ENCODE measurements at regions not wholly inside any gene's neighbourhood (a gene's known extent, or its start where the extent isn't known, plus 50 kb on each side); places are given as distances from the start of the nearest gene placed in this dataset.
"Not testable (repeated sequence)": the region's sequence is repeated elsewhere in the genome, so short reads cannot be mapped to it uniquely, and the experiment has no call there.

GRCh38 chr2:145374165-145374564, 854.2 kb upstream of the ZEB2 start:
- H3K9me3 ChIP-seq (replicated peaks; ENCODE audit: control insufficient read depth, low read depth, low read length), result no peaks in the 10 kb centered on the region
- H3K4me1 ChIP-seq (ENCODE audit: control insufficient read depth, insufficient read depth, low read length), result no peaks in the 10 kb centered on the region
- no peaks in the 10 kb centered on the region for H3K27me3 ChIP-seq (ENCODE audit: control insufficient read depth, insufficient read depth, low read length)
- no peak overlapping the region for H3K4me3 ChIP-seq (ENCODE audit: low read length)
- H3K36me3 ChIP-seq (ENCODE audit: control insufficient read depth, insufficient read depth, low read length), result no peaks in the 10 kb centered on the region
- no peak for DNase-seq
- no peak overlapping the region for H3K27ac ChIP-seq (ENCODE audit: low read length)

GRCh38 chr2:145367334-145367733, 847.4 kb upstream of the ZEB2 start:
- H3K4me1 ChIP-seq (ENCODE audit: control insufficient read depth, insufficient read depth, low read length); H3K4me3 ChIP-seq (ENCODE audit: low read length); H3K27me3 ChIP-seq (ENCODE audit: control insufficient read depth, insufficient read depth, low read length); H3K36me3 ChIP-seq (ENCODE audit: control insufficient read depth, insufficient read depth, low read length); DNase-seq; H3K9me3 ChIP-seq (replicated peaks; ENCODE audit: control insufficient read depth, low read depth, low read length); H3K27ac ChIP-seq (ENCODE audit: low read length): not testable (repeated sequence)
- no CpG with 5 or more reads among the region's 3 CpGs for WGBS (ENCODE audit: insufficient coverage)

- Histone ChIP-seq H3K27ac (ENCODE audit: low read length) (no peak overlapping the region), H3K36me3 (ENCODE audit: control insufficient read depth, insufficient read depth, low read length) (no peaks in the 10 kb centered on the region), H3K9me3 (replicated peaks; ENCODE audit: control insufficient read depth, low read depth, low read length) (no peaks in the 10 kb centered on the region), H3K27me3 (ENCODE audit: control insufficient read depth, insufficient read depth, low read length) (no peaks in the 10 kb centered on the region), H3K4me3 (ENCODE audit: low read length) (no peak overlapping the region), H3K4me1 (ENCODE audit: control insufficient read depth, insufficient read depth, low read length) (no peaks in the 10 kb centered on the region)
- DNase-seq, result no peak
These were observed 846.4 kb upstream of the ZEB2 start for GRCh38 chr2:145366341-145366740.

DNA sequence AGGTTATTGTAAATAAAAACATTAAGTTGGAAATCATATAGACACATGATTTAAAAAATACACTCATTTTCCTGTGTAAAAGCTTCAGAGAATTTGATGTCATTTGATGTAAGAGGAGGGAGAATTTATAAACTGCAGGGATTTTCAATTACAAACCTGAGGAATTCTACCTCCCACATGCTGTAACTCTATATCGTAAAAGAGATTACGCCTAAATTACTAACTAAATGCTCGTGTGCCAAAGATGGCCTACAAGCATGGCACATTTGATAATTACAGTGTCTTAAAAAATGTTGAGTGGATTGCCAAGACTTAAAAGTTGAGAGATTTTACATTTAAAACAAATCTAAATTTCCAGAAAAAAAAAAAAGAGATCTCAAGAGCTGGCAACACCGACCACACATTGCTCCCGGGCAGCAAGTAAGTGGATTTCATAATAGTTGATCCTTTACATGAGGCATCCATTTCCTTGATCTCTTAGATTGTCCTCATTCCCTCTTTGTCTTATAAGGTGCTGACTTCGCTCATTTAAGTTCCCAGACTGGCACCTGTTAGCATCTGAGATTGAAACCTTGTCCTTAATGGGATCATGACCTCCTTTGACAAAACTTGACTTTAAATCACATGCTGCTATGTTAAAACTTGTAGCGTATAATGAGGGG, 840.3 kb upstream of the ZEB2 start:
- no peaks in the 10 kb centered on the region for H3K4me1 ChIP-seq (ENCODE audit: control insufficient read depth, insufficient read depth, low read length)
- no peak overlapping the region for H3K27ac ChIP-seq (ENCODE audit: low read length)
- H3K36me3 ChIP-seq (ENCODE audit: control insufficient read depth, insufficient read depth, low read length), result no peaks in the 10 kb centered on the region
- no peaks in the 10 kb centered on the region for H3K27me3 ChIP-seq (ENCODE audit: control insufficient read depth, insufficient read depth, low read length)
- H3K9me3 ChIP-seq (replicated peaks; ENCODE audit: control insufficient read depth, low read depth, low read length), result no peaks in the 10 kb centered on the region
- WGBS (ENCODE audit: insufficient coverage), result 100% methylated on average over 1 of the region's 7 CpGs
- no peak for DNase-seq
- H3K4me3 ChIP-seq (ENCODE audit: low read length), result no peak overlapping the region

- no peaks in the 10 kb centered on the region for H3K9me3 ChIP-seq (replicated peaks; ENCODE audit: control insufficient read depth, low read depth, low read length)
- no peaks in the 10 kb centered on the region for H3K4me1 ChIP-seq (ENCODE audit: control insufficient read depth, insufficient read depth, low read length)
- no peak overlapping the region for H3K27ac ChIP-seq (ENCODE audit: low read length)
- no peak overlapping the region for H3K4me3 ChIP-seq (ENCODE audit: low read length)
- H3K27me3 ChIP-seq (ENCODE audit: control insufficient read depth, insufficient read depth, low read length), result no peaks in the 10 kb centered on the region
- H3K36me3 ChIP-seq (ENCODE audit: control insufficient read depth, insufficient read depth, low read length), result no peaks in the 10 kb centered on the region
- no CpG with 5 or more reads among the region's 3 CpGs for WGBS (ENCODE audit: insufficient coverage)
- no peak for DNase-seq
These were observed 839.6 kb upstream of the ZEB2 start for GRCh38 chr2:145359561-145359960.

DNA sequence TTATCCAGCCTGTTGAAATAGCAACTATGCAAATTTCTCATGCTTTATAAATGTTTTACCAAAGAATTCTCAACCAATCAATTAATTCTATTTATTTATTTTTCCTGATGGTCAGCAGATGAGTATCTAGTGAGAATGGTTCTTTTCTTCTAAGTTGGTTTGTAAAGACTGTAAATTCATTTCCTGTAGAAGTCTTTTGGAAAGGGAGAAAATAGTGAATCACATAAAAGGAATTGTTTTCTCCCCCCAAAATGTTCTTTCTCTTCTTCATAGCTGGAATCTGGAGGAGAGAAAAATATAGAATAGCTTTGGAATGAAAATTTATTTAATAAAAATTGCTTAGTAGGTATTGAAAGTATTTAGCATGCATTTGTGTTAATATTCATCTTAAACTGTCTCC, 836.1 kb upstream of the ZEB2 start:
- H3K27me3 ChIP-seq (ENCODE audit: control insufficient read depth, insufficient read depth, low read length), result no peaks in the 10 kb centered on the region
- DNase-seq, result no peak
- H3K36me3 ChIP-seq (ENCODE audit: control insufficient read depth, insufficient read depth, low read length), result no peaks in the 10 kb centered on the region
- H3K27ac ChIP-seq (ENCODE audit: low read length), result no peak overlapping the region
- H3K4me1 ChIP-seq (ENCODE audit: control insufficient read depth, insufficient read depth, low read length), result no peaks in the 10 kb centered on the region
- no peak overlapping the region for H3K4me3 ChIP-seq (ENCODE audit: low read length)
- no peaks in the 10 kb centered on the region for H3K9me3 ChIP-seq (replicated peaks; ENCODE audit: control insufficient read depth, low read depth, low read length)

- no peak for DNase-seq
- H3K27me3 ChIP-seq (ENCODE audit: control insufficient read depth, insufficient read depth, low read length), result no peaks in the 10 kb centered on the region
- H3K4me1 ChIP-seq (ENCODE audit: control insufficient read depth, insufficient read depth, low read length), result no peaks in the 10 kb centered on the region
- no peaks in the 10 kb centered on the region for H3K36me3 ChIP-seq (ENCODE audit: control insufficient read depth, insufficient read depth, low read length)
- no peak overlapping the region for H3K27ac ChIP-seq (ENCODE audit: low read length)
- H3K9me3 ChIP-seq (replicated peaks; ENCODE audit: control insufficient read depth, low read depth, low read length), result no peaks in the 10 kb centered on the region
- H3K4me3 ChIP-seq (ENCODE audit: low read length), result no peak overlapping the region
- WGBS (ENCODE audit: insufficient coverage), result 60% methylated on average over 1 of the region's 5 CpGs
These were observed 832.6 kb upstream of the ZEB2 start for GRCh38 chr2:145352484-145352883.

DNA sequence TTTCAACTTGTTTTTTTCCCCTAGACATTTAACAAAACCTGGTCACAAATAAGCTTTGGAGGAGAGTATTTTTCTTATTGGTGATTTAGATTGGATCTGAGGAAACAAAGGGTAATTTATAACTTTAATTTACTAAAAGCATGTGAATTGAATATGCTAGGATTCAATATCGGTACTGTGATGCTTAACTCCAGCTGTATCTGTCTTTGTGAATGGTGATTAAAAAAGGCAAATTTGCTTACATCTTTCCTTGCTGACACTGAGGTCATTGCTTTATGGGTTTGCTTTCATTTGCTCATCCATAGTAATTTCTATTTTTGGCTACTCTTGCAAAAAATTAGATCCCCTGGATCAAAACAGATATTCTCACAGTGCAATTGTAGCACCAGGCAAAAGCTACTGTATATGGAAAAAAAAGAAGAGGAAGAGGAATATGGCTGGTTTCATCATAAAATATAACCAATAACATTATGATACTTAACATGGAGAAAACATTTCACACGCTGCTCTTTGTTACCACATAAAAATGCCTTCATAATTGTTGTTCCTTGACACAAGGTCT, 832.0 kb upstream of the ZEB2 start:
- WGBS (ENCODE audit: insufficient coverage), result no CpG with 5 or more reads among the region's 2 CpGs
- Histone ChIP-seq H3K9me3 (replicated peaks; ENCODE audit: control insufficient read depth, low read depth, low read length) (no peaks in the 10 kb centered on the region), H3K4me1 (ENCODE audit: control insufficient read depth, insufficient read depth, low read length) (no peaks in the 10 kb centered on the region), H3K4me3 (ENCODE audit: low read length) (no peak overlapping the region), H3K36me3 (ENCODE audit: control insufficient read depth, insufficient read depth, low read length) (no peaks in the 10 kb centered on the region), H3K27ac (ENCODE audit: low read length) (no peak overlapping the region), H3K27me3 (ENCODE audit: control insufficient read depth, insufficient read depth, low read length) (no peaks in the 10 kb centered on the region)
- DNase-seq, result no peak

DNA sequence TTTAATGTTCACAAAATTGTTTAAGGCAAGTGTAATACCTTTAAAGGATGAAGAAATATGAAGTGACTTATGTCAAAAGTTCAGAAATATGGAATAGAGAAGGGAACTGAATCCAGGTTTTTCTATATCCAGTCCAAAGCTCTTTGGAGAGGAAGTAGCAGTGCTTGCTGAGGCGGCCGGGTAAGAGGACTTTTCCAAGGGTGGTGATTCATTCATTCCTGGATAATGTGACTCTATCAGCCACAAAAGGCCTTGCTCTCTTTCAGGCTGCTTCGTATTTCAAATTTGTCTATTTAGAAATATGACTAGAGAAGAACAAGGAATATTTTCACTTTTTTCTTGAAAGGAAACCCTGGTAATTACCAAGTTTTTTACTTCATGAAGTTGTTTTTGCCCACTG, 830.1 kb upstream of the ZEB2 start:
- no peaks in the 10 kb centered on the region for H3K4me1 ChIP-seq (ENCODE audit: control insufficient read depth, insufficient read depth, low read length)
- H3K9me3 ChIP-seq (replicated peaks; ENCODE audit: control insufficient read depth, low read depth, low read length), result no peaks in the 10 kb centered on the region
- H3K4me3 ChIP-seq (ENCODE audit: low read length), result no peak overlapping the region
- DNase-seq, result peak; percentile 23
- H3K27me3 ChIP-seq (ENCODE audit: control insufficient read depth, insufficient read depth, low read length), result no peaks in the 10 kb centered on the region
- no peak overlapping the region for H3K27ac ChIP-seq (ENCODE audit: low read length)
- H3K36me3 ChIP-seq (ENCODE audit: control insufficient read depth, insufficient read depth, low read length), result no peaks in the 10 kb centered on the region
- no CpG with 5 or more reads among the region's 3 CpGs for WGBS (ENCODE audit: insufficient coverage)

- no peak overlapping the region for H3K27ac ChIP-seq (ENCODE audit: low read length)
- H3K36me3 ChIP-seq (ENCODE audit: control insufficient read depth, insufficient read depth, low read length), result no peaks in the 10 kb centered on the region
- no peaks in the 10 kb centered on the region for H3K9me3 ChIP-seq (replicated peaks; ENCODE audit: control insufficient read depth, low read depth, low read length)
- no peaks in the 10 kb centered on the region for H3K4me1 ChIP-seq (ENCODE audit: control insufficient read depth, insufficient read depth, low read length)
- H3K27me3 ChIP-seq (ENCODE audit: control insufficient read depth, insufficient read depth, low read length), result no peaks in the 10 kb centered on the region
- H3K4me3 ChIP-seq (ENCODE audit: low read length), result no peak overlapping the region
- no peak for DNase-seq
These were observed 824.3 kb upstream of the ZEB2 start for GRCh38 chr2:145344076-145344724.

GRCh38 chr2:145343287-145343686, 823.4 kb upstream of the ZEB2 start:
- Histone ChIP-seq H3K9me3 (replicated peaks; ENCODE audit: control insufficient read depth, low read depth, low read length) (no peaks in the 10 kb centered on the region), H3K36me3 (ENCODE audit: control insufficient read depth, insufficient read depth, low read length) (no peaks in the 10 kb centered on the region), H3K27me3 (ENCODE audit: control insufficient read depth, insufficient read depth, low read length) (no peaks in the 10 kb centered on the region), H3K27ac (ENCODE audit: low read length) (no peak overlapping the region), H3K4me1 (ENCODE audit: control insufficient read depth, insufficient read depth, low read length) (no peaks in the 10 kb centered on the region), H3K4me3 (ENCODE audit: low read length) (no peak overlapping the region)
- WGBS (ENCODE audit: insufficient coverage), result no CpG with 5 or more reads among the region's 2 CpGs
- no peak for DNase-seq

All from muscle of leg (tissue), 3 donors.